Activated CD4-positive, alpha-beta T cell treated with anti-CD3 and anti-CD28 coated beads for 48 hours (primary cell): ENCODE measurements at regions not wholly inside any gene's neighbourhood (a gene's known extent, or its start where the extent isn't known, plus 50 kb on each side); places are given as distances from the start of the nearest gene placed in this dataset.
"Not testable (repeated sequence)": the region's sequence is repeated elsewhere in the genome, so short reads cannot be mapped to it uniquely, and the experiment has no call there.

ENCODE experiments used
- DNase-seq: peaks from one replicate; pipeline ENCODE4 v3.0.0-alpha.2; 2020

GRCh38 chr5:17989567-17990563 lies 355.6 kb downstream of the TAF11L14 start:
- DNase-seq: no peak

DNA sequence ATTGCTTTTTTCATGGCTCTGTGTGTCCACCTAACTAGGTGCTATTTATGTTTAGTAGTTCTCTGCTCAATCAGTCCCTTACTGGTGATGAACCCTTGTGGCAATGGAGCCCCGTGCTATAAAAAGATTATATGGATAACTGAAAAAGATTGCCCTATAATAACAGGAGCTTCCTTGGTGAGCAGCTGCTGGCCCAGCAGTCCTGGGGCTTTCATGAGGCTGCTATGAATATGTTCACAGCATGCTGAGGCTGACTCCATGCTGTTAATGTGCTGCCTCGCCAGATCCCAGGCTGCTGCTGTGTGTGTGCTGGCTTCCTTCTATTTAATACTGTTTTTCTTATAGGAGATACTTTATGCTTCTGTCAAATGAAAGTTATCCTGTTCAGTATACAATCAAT lies 357.5 kb downstream of the TAF11L14 start:
- no peak for DNase-seq

- no peak for DNase-seq
Observed at GRCh38 chr5:17992291-17992690, 358.0 kb downstream of the TAF11L14 start.

- DNase-seq: no peak
Observed at GRCh38 chr5:17995997-17996396, 361.7 kb downstream of the TAF11L14 start.

DNA sequence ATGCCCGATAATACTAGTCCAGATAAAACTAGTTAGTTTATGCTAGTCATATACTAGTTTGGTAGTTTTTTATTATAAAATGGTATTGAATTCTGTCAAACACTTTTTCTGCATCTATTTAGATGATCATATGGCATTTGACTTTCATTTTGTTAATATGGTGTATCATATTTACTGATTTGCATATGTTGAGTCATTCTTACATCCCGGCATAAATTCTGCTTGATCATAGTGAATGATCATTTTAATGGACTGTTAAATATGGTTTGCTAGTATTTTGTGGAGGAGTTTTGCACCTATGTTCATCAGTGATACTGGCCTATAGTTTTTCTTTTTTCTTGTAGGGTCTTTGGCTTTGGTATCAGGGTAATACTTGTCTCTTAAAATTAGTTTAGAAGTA lies 365.6 kb downstream of the TAF11L14 start:
- no peak for DNase-seq

DNA sequence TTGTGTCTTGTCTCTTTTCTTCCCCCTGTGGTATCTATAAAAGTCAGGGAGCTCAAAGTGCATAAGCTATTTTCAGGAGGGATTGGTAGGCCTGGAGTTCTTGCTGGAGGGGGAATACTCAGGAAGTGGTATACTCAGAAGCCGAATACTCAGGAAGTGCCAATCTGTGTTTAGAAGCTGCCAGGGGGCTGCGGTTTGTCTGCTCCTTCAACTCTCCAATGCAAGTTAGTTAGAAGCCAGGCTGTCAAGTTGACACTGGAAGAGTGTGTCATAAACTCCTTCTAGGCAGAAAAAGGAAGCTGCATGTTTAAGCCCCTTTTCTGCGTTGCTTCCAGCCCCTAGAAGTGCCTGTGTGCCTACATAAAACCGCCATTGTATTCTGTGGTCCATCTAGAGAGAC lies 366.5 kb downstream of the TAF11L14 start:
- DNase-seq: no peak

DNA sequence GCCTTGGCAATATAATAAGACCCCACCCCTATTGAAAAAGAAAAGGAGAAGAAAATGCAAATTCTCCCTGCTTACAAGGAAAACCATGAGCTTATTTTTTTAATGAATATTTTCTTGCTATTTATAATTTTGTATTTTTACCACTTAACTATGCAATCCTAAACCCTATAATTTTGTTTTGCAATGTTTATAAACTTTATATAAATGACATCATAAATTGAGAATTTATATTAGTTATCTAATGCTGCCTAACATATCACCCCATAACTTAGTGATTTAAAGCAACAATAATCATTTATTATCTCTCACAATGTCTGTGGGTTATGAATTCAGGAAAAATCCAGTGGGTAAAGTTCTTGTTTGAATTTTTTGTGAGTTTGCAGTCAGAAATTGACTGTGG lies 369.1 kb downstream of the TAF11L14 start:
- no peak for DNase-seq

GRCh38 chr5:18003784-18004183 lies 369.5 kb downstream of the TAF11L14 start:
- DNase-seq: no peak

GRCh38 chr5:18006235-18006634 lies 372.0 kb downstream of the TAF11L14 start:
- not testable (repeated sequence) for DNase-seq

- no peak for DNase-seq
Observed at GRCh38 chr5:18008940-18009339, 374.7 kb downstream of the TAF11L14 start.

DNA sequence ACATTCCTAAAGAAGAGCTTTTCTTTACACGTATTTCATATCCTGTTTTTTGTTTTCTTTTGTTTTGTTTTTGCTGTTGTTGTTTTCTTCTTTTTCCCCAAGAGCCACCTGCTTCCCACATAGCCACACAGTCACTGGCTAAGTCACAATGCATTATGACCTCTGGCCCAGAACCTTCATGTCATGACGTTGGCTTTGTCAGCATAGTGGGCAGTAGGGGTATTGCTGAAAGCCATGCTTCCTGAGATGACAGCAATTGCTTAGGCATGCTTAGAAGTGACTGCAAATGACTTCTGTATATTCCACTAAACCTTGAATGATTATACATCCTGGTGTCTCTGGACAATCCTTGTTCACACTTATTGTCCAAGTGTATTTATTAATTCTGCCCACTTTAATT lies 375.8 kb downstream of the TAF11L14 start:
- no peak for DNase-seq

GRCh38 chr5:18018472-18018871 lies 384.2 kb downstream of the TAF11L14 start:
- DNase-seq: no peak

- no peak for DNase-seq
Observed at GRCh38 chr5:18023275-18023674, 389.0 kb downstream of the TAF11L14 start.

GRCh38 chr5:18023986-18024385 lies 389.7 kb downstream of the TAF11L14 start:
- no peak for DNase-seq

GRCh38 chr5:18024542-18024941 lies 390.3 kb downstream of the TAF11L14 start:
- no peak for DNase-seq

DNA sequence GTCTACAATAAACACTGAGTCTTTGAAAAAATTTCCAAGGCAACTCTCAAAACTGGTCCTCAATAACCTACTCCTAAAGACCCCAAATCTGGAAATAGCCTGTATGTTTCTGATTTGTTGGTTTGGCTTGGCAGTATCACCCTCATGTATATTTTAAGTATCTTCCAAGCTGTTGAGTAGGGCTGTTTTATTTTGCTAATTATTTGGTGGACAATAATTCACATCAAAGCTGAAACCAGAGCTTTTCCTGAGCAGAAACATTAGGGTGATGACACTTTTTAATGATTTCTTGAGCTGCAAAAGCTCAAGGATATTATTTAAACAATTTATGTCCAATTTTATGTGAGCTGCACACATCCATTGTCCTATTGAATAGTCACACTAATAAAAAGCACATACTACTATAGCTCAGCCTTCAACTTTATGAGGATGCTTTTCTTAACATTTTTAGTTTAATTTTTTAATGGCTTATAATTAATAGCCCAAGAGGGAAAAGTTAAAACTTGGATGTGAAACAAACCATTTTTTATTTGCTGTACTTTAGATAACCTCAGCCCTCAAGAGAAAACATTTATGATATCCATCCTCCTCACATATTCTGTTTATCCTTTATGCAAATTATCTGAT lies 393.1 kb downstream of the TAF11L14 start:
- DNase-seq: no peak

GRCh38 chr5:18028036-18028435 lies 393.8 kb downstream of the TAF11L14 start:
- DNase-seq: no peak

DNA sequence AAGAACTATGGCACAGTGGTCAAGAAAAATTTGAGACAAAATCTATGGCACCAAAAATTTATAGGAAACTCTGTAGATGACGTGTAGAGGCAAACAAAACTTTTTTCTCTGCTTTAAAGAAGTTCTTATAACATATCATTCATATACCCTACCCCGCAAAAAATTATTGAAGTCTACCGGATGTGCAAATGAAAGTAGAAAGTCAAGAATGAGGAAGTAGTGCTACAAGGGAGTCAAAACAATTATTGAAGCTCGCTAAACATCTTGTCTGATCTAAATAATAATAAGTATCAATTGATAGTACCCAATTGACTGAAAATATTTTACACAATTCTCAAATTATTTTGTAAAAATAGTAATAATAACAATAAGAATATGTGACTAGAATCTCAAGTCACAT lies 398.5 kb downstream of the TAF11L14 start:
- DNase-seq: no peak

DNA sequence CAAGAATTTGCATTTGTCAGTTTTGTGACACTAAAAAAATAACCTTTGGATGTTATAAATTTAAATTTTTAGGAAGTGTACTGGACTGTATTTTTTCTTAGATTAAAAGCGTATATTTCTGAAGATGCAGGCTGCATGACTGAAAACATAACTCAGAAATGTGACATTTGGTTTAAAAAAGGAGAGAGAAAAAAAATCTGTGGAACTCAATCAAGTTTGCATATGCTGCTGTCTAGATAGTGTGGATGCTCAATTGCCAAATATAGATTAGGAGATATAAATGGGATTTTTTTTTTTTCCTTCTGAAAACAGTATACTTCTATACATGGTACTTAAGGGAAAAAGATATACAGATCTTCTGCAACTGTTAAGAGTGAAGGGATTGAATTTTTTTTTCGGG lies 402.3 kb downstream of the TAF11L14 start:
- DNase-seq: no peak

GRCh38 chr5:18037718-18038117 lies 403.5 kb downstream of the TAF11L14 start:
- DNase-seq: no peak

DNA sequence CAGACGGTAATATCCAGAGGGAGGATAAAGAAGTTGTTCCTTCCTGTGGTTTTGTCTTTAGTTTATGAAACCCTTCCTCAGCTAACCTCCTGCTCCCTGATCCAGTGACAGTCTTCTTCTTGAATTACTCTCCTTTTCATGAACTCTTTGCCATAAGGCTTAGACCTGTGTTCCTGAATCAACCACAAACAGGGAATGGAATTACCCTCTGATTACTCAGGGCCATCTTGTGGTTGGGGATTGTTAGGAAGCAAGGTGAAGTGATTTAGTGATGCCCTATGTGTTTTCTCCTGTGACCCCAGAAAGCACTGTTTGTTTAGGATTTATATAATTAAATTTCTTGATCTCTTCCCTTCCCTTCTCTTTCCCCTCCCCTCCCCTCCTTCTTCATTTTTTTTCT lies 409.1 kb downstream of the TAF11L14 start:
- no peak for DNase-seq

GRCh38 chr5:18048449-18048848 lies 414.2 kb downstream of the TAF11L14 start:
- no peak for DNase-seq

DNA sequence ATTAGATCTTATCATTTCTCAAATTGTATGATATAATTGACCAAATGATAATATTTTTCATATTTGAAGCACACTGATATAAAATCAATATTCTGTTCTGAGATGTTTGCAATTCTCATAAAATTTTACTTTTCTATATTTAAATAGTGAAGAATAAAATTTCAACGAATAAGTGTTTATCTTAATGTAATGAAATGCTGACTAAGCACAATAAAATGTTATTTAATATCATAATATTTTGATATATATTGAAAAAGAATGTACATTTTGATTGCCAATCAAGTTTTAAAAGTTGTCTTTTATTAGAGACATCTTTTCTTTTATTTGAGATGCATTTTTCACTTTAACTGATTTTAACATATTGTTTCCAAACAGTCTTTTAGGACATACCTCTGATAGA lies 416.1 kb downstream of the TAF11L14 start:
- DNase-seq: no peak

GRCh38 chr5:18050776-18051175 lies 416.5 kb downstream of the TAF11L14 start:
- no peak for DNase-seq
